ENCODE measurements at regions not wholly inside any gene's neighbourhood (a gene's known extent, or its start where the extent isn't known, plus 50 kb on each side); places are given as distances from the start of the nearest gene placed in this dataset.

DNA sequence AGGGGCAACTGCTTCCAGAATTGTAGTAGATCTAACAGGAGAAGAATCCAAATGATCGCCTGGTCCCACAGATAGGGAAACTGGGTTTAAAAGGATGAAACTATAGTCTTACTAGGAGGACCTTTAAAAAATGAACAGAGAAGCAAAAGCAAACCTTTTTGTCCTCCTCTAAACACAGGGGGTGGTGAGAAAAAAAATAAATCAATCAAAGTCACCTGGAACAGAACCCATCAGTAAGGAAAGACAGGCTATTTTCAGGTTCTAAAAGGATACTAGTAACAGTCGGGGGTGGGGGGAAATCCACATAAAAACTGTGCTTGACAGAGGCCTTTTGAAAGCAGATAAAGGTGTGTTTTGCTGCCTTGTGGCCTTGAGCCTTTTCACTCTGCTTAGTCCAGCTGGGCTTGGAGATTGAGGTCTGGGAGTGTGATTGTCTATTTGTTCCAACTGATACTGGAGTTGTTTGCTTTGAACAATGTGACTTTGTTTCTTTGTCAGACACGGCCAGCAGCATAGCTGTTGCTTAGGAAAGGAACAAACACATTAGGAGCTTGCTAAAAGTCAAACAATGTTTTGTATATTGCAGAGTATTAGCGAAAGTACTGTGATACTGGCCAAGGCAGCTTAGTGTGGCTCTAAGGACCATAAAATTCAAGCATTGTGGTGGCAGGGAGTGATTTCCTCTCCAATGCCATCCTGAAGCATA, 141.1 kb upstream of the IRF2BP2 start:
- H3K9me3 ChIP-seq (ENCODE audit: low read depth, low read length): no peaks in the 10 kb centered on the region
- no peaks in the 10 kb centered on the region for H3K27me3 ChIP-seq (ENCODE audit: insufficient read depth, low read length)
- H3K4me3 ChIP-seq (ENCODE audit: low read length): no peak overlapping the region

GRCh38 chr1:234748713-234749112, 138.7 kb upstream of the IRF2BP2 start:
- H3K4me3 ChIP-seq (ENCODE audit: low read length): no peak overlapping the region
- no peaks in the 10 kb centered on the region for H3K27me3 ChIP-seq (ENCODE audit: insufficient read depth, low read length)
- H3K4me1 ChIP-seq (ENCODE audit: insufficient read depth, low read length): peaks cover 9% of the 10 kb centered on the region
- no peaks in the 10 kb centered on the region for H3K9me3 ChIP-seq (ENCODE audit: low read depth, low read length)

More for the DNA sequence above, 141.1 kb upstream of the IRF2BP2 start:
- H3K4me1 ChIP-seq (ENCODE audit: insufficient read depth, low read length): peaks cover 20% of the 10 kb centered on the region

DNA sequence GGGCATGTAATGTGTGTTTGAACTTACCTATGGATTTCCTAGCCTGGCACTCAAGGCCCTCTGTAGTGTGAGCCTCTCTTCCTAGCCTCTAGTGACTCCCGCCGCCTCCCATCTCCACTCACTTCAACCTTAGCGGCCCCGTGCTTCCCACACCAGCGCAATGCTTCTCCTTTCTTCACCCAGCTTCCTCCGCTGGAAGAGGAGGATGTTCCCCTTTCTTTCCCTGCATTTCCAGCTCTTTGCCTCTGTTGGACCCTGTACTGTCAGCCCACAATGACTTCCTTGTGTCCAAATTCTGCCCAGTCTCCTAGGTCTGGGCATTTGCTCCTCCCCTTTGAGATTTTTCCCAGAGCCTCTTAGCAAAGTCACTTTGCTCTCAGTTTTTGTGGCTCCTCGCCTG, 138.1 kb upstream of the IRF2BP2 start:
- Histone ChIP-seq H3K4me3 (ENCODE audit: low read length) (no peak overlapping the region), H3K4me1 (ENCODE audit: insufficient read depth, low read length) (peaks cover 9% of the 10 kb centered on the region), H3K9me3 (ENCODE audit: low read depth, low read length) (no peaks in the 10 kb centered on the region), H3K27me3 (ENCODE audit: insufficient read depth, low read length) (no peaks in the 10 kb centered on the region)

DNA sequence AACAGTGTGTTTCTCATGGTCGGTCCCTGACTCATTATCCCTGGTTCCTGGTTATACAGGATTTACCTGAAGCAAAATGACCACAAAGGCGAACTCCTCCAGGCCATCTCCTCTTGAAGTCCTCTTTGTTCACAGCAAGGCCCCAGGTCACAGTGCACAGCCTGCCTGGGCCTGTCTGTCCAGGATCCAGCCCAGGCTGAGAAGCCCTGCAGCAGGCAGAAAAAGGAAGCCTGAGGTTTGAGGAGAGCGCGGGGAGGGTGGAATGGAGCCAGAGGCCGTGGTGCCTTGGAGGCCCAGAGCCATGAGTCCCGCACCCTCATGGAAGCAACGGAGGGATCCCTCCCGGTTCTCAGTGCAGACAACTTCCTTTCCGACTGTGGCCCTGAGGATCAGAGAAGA, 136.8 kb upstream of the IRF2BP2 start:
- Histone ChIP-seq H3K27me3 (ENCODE audit: insufficient read depth, low read length) (no peaks in the 10 kb centered on the region), H3K4me3 (ENCODE audit: low read length) (no peak overlapping the region), H3K4me1 (ENCODE audit: insufficient read depth, low read length) (peaks cover 9% of the 10 kb centered on the region)

DNA sequence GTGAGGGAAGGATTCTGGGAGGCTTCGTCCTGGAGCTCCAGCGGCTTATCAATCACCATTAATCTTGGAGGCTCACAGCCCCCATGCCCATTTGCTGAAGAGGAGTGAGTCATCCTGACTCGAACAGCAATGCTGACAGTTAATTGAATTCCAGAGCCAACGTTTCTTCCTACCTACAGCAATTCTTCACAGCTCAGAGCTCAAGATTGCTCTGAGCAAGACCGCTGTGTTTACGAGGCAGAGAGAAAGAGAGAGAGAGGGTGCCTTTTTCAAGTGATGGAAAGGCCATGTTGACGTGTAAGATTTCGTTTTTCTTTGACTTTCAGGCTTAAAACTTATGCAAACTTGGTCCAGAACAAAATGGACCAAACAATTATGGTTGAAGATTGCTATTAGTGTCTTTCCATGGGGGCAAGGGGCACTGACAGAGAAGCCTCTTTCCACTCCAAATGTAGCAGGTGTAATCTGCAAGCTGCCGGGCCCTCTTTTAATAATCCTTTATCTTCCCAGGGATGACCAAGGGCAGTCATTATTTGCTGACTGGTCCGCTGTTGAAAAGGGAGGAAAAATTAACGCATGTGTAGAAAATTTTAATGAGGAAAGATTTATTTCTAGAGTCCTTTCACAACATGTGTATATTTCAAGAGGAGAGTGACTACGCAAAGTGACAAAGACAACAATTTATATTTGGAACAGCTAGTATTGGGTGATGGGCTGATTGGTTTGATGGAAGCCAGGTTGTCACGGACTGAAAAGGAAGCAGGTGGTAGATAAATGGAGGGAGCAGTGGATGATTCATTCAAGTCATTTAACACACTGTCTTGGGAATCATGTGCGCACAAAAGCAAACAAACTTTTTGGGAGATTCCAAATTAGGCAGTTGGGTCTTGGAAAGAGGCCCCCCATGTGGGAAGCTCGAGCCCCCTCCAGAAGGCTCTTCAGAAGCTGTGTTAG, 136.1 kb upstream of the IRF2BP2 start:
- no peaks in the 10 kb centered on the region for H3K9me3 ChIP-seq (ENCODE audit: low read depth, low read length)
- no peak overlapping the region for H3K4me3 ChIP-seq (ENCODE audit: low read length)
- H3K27me3 ChIP-seq (ENCODE audit: insufficient read depth, low read length): no peaks in the 10 kb centered on the region
- peaks cover 9% of the 10 kb centered on the region for H3K4me1 ChIP-seq (ENCODE audit: insufficient read depth, low read length)

More for the DNA sequence above, 136.8 kb upstream of the IRF2BP2 start:
- H3K9me3 ChIP-seq (ENCODE audit: low read depth, low read length): no peaks in the 10 kb centered on the region

DNA sequence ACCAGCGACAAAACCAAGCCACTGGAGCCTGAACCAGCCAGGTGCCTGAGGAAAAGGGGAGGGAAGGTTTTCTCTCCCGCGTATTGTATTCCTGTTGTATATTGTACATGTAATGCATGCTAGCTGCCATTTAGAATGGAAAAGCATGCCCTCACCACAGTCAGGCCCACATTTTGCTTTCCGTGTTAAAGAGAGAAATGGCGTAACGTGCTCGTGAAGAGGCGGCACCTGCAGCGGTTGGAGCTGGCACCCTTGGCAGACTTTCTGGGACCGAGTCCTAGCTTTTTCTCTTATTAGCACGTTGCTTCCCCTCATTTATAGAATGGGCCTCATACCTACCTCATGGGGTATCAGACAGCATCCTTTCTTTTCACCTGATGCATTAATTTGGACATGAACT, 135.3 kb upstream of the IRF2BP2 start:
- no peaks in the 10 kb centered on the region for H3K9me3 ChIP-seq (ENCODE audit: low read depth, low read length)
- H3K4me1 ChIP-seq (ENCODE audit: insufficient read depth, low read length): peaks cover 9% of the 10 kb centered on the region
- no peaks in the 10 kb centered on the region for H3K27me3 ChIP-seq (ENCODE audit: insufficient read depth, low read length)
- H3K4me3 ChIP-seq (ENCODE audit: low read length): no peak overlapping the region

DNA sequence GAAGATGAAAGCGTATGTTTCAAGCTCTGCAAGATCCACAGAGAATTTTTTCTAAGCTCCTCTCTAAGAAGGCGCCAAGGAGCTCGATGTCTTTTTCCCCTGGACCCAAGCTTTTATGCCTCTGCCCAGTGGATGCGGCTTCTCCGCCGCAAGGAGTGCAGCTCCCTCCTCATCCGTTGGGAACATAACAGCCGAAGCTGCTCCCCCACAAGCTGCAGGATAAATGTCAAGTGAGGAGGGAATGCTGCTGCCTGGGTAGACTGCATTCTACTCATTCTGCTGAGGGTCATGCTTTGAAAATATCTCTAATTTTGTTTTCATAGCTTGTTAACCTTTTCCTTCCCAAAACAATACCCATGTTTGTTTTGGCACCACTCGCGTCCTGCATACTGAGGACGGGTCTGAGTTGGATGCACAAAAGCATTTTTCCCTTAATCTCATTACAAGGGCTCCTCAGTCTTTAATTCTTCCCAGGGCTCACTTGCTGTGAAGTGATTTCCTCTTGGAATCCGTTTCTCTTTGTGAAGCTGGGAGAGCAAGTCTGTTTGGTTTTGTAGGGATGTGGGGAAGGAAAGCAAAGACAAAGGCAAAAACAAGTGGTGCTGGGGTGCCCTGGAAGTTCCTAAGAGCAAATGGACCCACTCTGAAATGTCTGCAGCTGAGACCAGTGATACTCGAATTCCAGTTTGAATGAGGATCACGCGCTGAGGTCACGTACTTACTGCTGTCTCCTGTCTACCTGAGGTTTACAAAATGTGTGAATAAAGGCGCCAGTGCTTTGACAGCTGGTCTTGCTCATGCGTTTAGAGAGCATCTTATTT, 134.0 kb upstream of the IRF2BP2 start:
- Histone ChIP-seq H3K4me1 (ENCODE audit: insufficient read depth, low read length) (peaks cover 9% of the 10 kb centered on the region), H3K27me3 (ENCODE audit: insufficient read depth, low read length) (no peaks in the 10 kb centered on the region), H3K4me3 (ENCODE audit: low read length) (no peak overlapping the region), H3K9me3 (ENCODE audit: low read depth, low read length) (no peaks in the 10 kb centered on the region)

GRCh38 chr1:234742622-234743021, 132.6 kb upstream of the IRF2BP2 start:
- Histone ChIP-seq H3K4me1 (ENCODE audit: insufficient read depth, low read length) (peaks cover 9% of the 10 kb centered on the region), H3K9me3 (ENCODE audit: low read depth, low read length) (no peaks in the 10 kb centered on the region), H3K27me3 (ENCODE audit: insufficient read depth, low read length) (no peaks in the 10 kb centered on the region), H3K4me3 (ENCODE audit: low read length) (no peak overlapping the region)

DNA sequence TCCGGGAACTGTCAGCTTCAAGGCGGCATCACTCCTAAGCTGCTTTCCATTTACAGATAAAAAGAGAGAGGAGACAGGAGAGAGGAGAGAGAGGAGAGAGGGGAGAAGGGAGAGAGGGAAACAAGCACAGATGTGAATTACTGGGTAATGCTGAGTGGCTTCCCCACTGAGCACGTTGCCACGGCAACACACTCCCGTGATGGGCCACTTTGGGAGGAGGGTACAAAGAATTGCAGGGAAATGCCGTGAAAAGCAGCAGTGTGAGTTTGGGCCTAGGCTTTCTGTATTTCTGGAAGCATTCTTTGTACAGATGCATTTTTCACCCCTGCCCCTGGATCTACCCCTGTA, 128.0 kb upstream of the IRF2BP2 start:
- Histone ChIP-seq H3K27me3 (ENCODE audit: insufficient read depth, low read length) (no peaks in the 10 kb centered on the region), H3K4me3 (ENCODE audit: low read length) (no peak overlapping the region), H3K9me3 (ENCODE audit: low read depth, low read length) (no peaks in the 10 kb centered on the region), H3K4me1 (ENCODE audit: insufficient read depth, low read length) (no peaks in the 10 kb centered on the region)

- Histone ChIP-seq H3K4me1 (ENCODE audit: insufficient read depth, low read length) (peaks cover 17% of the 10 kb centered on the region), H3K27me3 (ENCODE audit: insufficient read depth, low read length) (no peaks in the 10 kb centered on the region), H3K4me3 (ENCODE audit: low read length) (no peak overlapping the region), H3K9me3 (ENCODE audit: low read depth, low read length) (no peaks in the 10 kb centered on the region)
Measured at GRCh38 chr1:234735916-234736315, 125.9 kb upstream of the IRF2BP2 start.

DNA sequence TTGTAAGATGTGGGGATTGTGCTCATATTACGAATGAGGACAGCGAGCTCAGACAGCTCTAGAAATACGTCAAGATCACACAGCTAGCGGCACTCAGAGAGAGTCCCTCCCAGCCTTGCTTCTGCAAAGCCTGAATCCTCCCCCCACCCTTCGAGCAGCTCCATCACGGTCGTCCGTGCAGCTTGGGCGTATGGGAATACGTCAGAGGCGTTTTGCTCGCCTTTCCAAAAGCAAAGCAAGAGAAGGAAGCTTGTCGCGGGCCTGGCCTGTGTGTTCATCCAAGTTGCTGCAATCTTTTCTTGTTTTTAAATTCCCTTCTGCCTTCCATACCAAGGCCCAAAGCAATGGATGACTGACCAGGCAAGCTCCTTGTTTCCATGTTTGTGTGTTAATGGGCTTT, 125.5 kb upstream of the IRF2BP2 start:
- H3K9me3 ChIP-seq (ENCODE audit: low read depth, low read length): no peaks in the 10 kb centered on the region
- peaks cover 22% of the 10 kb centered on the region for H3K4me1 ChIP-seq (ENCODE audit: insufficient read depth, low read length)
- no peaks in the 10 kb centered on the region for H3K27me3 ChIP-seq (ENCODE audit: insufficient read depth, low read length)
- H3K4me3 ChIP-seq (ENCODE audit: low read length): no peak overlapping the region

- H3K27me3 ChIP-seq (ENCODE audit: insufficient read depth, low read length): no peaks in the 10 kb centered on the region
- H3K9me3 ChIP-seq (ENCODE audit: low read depth, low read length): no peaks in the 10 kb centered on the region
- peaks cover 28% of the 10 kb centered on the region for H3K4me1 ChIP-seq (ENCODE audit: insufficient read depth, low read length)
- H3K4me3 ChIP-seq (ENCODE audit: low read length): no peak overlapping the region
Measured at GRCh38 chr1:234734869-234735268, 124.9 kb upstream of the IRF2BP2 start.

DNA sequence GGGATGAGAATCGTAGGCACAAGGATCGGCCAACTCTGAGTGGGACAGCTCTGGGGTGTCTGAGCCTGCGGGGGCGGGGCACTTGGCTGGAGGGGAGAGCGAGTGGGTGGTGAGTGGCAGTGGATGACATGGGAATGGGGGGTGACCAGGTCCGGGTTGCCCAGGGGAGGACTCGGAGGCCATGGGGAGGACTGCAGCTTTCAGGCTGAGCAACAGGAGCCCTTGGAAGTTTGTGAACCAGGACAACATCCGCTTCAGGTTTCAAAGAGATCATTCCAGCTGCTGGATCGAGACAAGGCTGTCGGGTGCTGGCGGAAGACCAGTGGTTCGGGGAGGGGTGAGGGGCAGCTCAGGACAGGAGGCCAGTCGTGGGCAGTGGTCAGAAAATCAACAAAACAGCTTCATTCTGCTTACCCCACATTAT, 124.4 kb upstream of the IRF2BP2 start:
- Histone ChIP-seq H3K27me3 (ENCODE audit: insufficient read depth, low read length) (no peaks in the 10 kb centered on the region), H3K4me1 (ENCODE audit: insufficient read depth, low read length) (peaks cover 28% of the 10 kb centered on the region), H3K9me3 (ENCODE audit: low read depth, low read length) (no peaks in the 10 kb centered on the region), H3K4me3 (ENCODE audit: low read length) (no peak overlapping the region)

- no peaks in the 10 kb centered on the region for H3K9me3 ChIP-seq (ENCODE audit: low read depth, low read length)
- no peaks in the 10 kb centered on the region for H3K27me3 ChIP-seq (ENCODE audit: insufficient read depth, low read length)
- H3K4me3 ChIP-seq (ENCODE audit: low read length): no peak overlapping the region
- peaks cover 28% of the 10 kb centered on the region for H3K4me1 ChIP-seq (ENCODE audit: insufficient read depth, low read length)
Measured at GRCh38 chr1:234733427-234733826, 123.4 kb upstream of the IRF2BP2 start.
